Panc1 (cell line): ENCODE measurements at regions not wholly inside any gene's neighbourhood (a gene's known extent, or its start where the extent isn't known, plus 50 kb on each side); places are given as distances from the start of the nearest gene placed in this dataset.

Experiments used
- ATAC-seq: fragments of 200-7000 bp; cut with Tn5 transposase; 2 replicates; pipeline ENCODE4 v1.9.1; 2020; ENCODE audit warnings: mild to moderate bottlenecking, moderate library complexity
- BruUV-seq: library from RNA; stranded (reverse); fragments of 400-500 nt; replicated peaks from 2 replicates; lab custom pipeline; 2021; lab: Mats Ljungman, UMichigan
- CTCF ChIA-PET: fragments of 300-600 bp; sonication (Branson Sonifier 250); formaldehyde crosslinking; loops from one replicate; lab custom pipeline; 2022; ENCODE audit warnings: antibody characterized with exemption; lab: Charles Lee
- POLR2A ChIA-PET: fragments of 300-600 bp; sonication (Branson Sonifier 250); formaldehyde crosslinking; loops from one replicate; lab custom pipeline; 2022; ENCODE audit warnings: antibody characterized with exemption; lab: Charles Lee
- DNase-seq: peaks from one replicate; pipeline ENCODE4 v3.0.0-alpha.2; 2010; ENCODE audit warnings: low read depth, low spot score
- H3K27ac ChIP-seq: 2 replicates; pipeline ENCODE4 v1.5.1; 2011; ENCODE audit warnings: mild to moderate bottlenecking, low read length, inconsistent platforms
- H3K27me3 ChIP-seq: fragments of 200-500 bp; sonication (Bioruptor generic); 2 replicates; pipeline ENCODE4 v1.6.0; 2014; ENCODE audit warnings: low read length, inconsistent platforms; ENCODE audit not compliant: control insufficient read depth, insufficient read depth
- H3K36me3 ChIP-seq: fragments of 200-500 bp; sonication (Bioruptor generic); 2 replicates; pipeline ENCODE4 v1.5.1; 2014; ENCODE audit warnings: inconsistent platforms, mild to moderate bottlenecking, low read length, moderate library complexity; ENCODE audit not compliant: control insufficient read depth, insufficient read depth
- H3K4me1 ChIP-seq: 2 replicates; pipeline ENCODE4 v1.5.1; 2011; ENCODE audit warnings: inconsistent platforms, mild to moderate bottlenecking, low read length, moderate library complexity; ENCODE audit not compliant: control insufficient read depth, insufficient read depth
- H3K4me3 ChIP-seq, 2 experiments: 2 replicates each; pipeline ENCODE4 v1.5.1; 2011 to 2012; ENCODE audit warnings: low read depth in 2 of 2, low read length in 2 of 2, mild to moderate bottlenecking in 2 of 2, inconsistent platforms in 1 of 2, moderate library complexity in 1 of 2
- H3K9me3 ChIP-seq: fragments of 200-500 bp; sonication (Bioruptor generic); 2 replicates; pipeline ENCODE4 v1.5.1; 2014; ENCODE audit warnings: low read depth, mild to moderate bottlenecking, inconsistent platforms, low read length, moderate library complexity; ENCODE audit not compliant: control insufficient read depth, insufficient read depth
- CTCF ChIP-seq: fragments of 450-650 bp; IDR thresholded peaks from 2 replicates; pipeline ENCODE4 v1.5.1; 2017; ENCODE audit warnings: mild to moderate bottlenecking
- POLR2AphosphoS5 ChIP-seq: IDR thresholded peaks from 2 replicates; pipeline ENCODE4 v1.6.1; 2012; ENCODE audit warnings: mild to moderate bottlenecking, low read depth, low read length, moderate library complexity
- REST ChIP-seq, 2 experiments: IDR thresholded peaks; 2 replicates each; pipeline ENCODE4 v1.6.1; 2011 to 2012; ENCODE audit warnings: low read depth in 2 of 2, control low read depth in 1 of 2, low read length in 1 of 2, mild to moderate bottlenecking in 1 of 2, moderate library complexity in 1 of 2; ENCODE audit not compliant: insufficient read depth in 1 of 2
- SIN3A ChIP-seq: IDR thresholded peaks from 2 replicates; pipeline ENCODE4 v1.6.1; 2012; ENCODE audit warnings: low read depth, mild to moderate bottlenecking, low read length, moderate library complexity, borderline replicate concordance; ENCODE audit not compliant: insufficient read depth
- TCF7L2 ChIP-seq: IDR thresholded peaks from 2 replicates; pipeline ENCODE4 v1.6.1; 2011; ENCODE audit warnings: mild to moderate bottlenecking, low read depth, low read length, inconsistent platforms
- in situ Hi-C: cut with HindIII; loops from 2 replicates; pipeline ENCODE4 v1.10.0; 2016; ENCODE audit warnings: low sequenced_read_pairs, low pct_unique_long_range_greater_than_20kb
- intact Hi-C: fragments of 100-400 bp; cut with micrococcal nuclease; formaldehyde crosslinking; loops from one replicate; pipeline ENCODE4 v1.10.0; 2022; ENCODE audit not compliant: unreplicated experiment

- Histone ChIP-seq H3K4me3 (no peak overlapping the region), H3K36me3 (no peaks in the 10 kb centered on the region), H3K4me1 (peaks cover 6% of the 10 kb centered on the region), H3K9me3 (no peaks in the 10 kb centered on the region), H3K27ac (0 out of 2 replicates have a peak overlapping the region, but pooled peaks have one; percentile 41), H3K27me3 (no peaks in the 10 kb centered on the region)
- TF ChIP-seq SIN3A (no peak), TCF7L2 (no peak), CTCF (no peak), REST (IDR thresholded peaks at IDR 0.05; ENCODE audit: insufficient read depth in 1 of 2, low read depth in 2 of 2, low read length in 1 of 2) (no peak), POLR2AphosphoS5 (no peak)
- in situ Hi-C loops (no loop called here), intact Hi-C loops (no loop called here)
- no TSS peak for BruUV-seq
- DNase-seq: no peak
- ATAC-seq: no peak
- ChIA-PET POLR2A (no interaction called here), CTCF (no interaction called here)
Measured at GRCh38 chr5:56345352-56345751, 112.2 kb upstream of the ANKRD55 start.

- in situ Hi-C loops (no loop called here), intact Hi-C loops (no loop called here)
- no peak overlapping the region for H3K27ac ChIP-seq
- POLR2A ChIA-PET: no interaction called here
- no TSS peak for BruUV-seq
- no peak for TF ChIP-seq TCF7L2
- no peak for TF ChIP-seq CTCF
- no peak for TF ChIP-seq REST (IDR thresholded peaks at IDR 0.05; ENCODE audit: insufficient read depth in 1 of 2, low read depth in 2 of 2, low read length in 1 of 2)
- no peak for TF ChIP-seq POLR2AphosphoS5
- no peak for TF ChIP-seq SIN3A
- no peaks in the 10 kb centered on the region for H3K4me1 ChIP-seq
- H3K36me3 ChIP-seq: no peaks in the 10 kb centered on the region
- H3K4me3 ChIP-seq: no peak overlapping the region
- no peaks in the 10 kb centered on the region for H3K9me3 ChIP-seq
- DNase-seq: no peak
- H3K27me3 ChIP-seq: no peaks in the 10 kb centered on the region
- CTCF ChIA-PET: no interaction called here
- no peak for ATAC-seq
Measured at GRCh38 chr5:56344594-56344993, 111.5 kb upstream of the ANKRD55 start.
